ENCODE measurements at regions not wholly inside any gene's neighbourhood (a gene's known extent, or its start where the extent isn't known, plus 50 kb on each side); places are given as distances from the start of the nearest gene placed in this dataset.

DNA sequence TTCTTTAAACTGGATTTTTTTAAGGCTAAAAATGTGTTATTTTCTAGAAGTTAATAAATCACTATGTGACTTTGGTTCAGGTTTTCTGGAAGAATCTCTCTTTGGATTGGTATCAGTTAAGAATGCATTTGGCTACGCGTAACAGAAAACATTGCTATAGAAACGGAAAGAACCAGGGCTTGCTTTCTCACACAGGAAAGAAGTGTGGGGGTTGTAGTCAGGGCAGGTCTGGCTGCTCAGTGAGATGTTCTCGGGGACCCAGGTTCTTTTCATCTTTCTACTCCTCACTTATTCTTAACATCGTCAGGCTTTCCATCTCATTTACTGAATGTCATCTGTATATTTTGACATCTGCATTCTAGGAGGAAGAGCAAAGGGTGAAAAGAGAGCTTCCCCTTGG, 191.4 kb downstream of the ZBTB18 start:
- Histone ChIP-seq H3K27ac (no peak overlapping the region), H3K27me3 (peaks cover 4% of the 10 kb centered on the region), H3K4me3 (no peak overlapping the region), H3K9me3 (no peaks in the 10 kb centered on the region), H3K4me1 (no peaks in the 10 kb centered on the region), H3K36me3 (no peaks in the 10 kb centered on the region)
- TF ChIP-seq, protein P1, sequence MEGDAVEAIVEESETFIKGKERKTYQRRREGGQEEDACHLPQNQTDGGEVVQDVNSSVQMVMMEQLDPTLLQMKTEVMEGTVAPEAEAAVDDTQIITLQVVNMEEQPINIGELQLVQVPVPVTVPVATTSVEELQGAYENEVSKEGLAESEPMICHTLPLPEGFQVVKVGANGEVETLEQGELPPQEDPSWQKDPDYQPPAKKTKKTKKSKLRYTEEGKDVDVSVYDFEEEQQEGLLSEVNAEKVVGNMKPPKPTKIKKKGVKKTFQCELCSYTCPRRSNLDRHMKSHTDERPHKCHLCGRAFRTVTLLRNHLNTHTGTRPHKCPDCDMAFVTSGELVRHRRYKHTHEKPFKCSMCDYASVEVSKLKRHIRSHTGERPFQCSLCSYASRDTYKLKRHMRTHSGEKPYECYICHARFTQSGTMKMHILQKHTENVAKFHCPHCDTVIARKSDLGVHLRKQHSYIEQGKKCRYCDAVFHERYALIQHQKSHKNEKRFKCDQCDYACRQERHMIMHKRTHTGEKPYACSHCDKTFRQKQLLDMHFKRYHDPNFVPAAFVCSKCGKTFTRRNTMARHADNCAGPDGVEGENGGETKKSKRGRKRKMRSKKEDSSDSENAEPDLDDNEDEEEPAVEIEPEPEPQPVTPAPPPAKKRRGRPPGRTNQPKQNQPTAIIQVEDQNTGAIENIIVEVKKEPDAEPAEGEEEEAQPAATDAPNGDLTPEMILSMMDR (IDR thresholded peaks at IDR 0.05): no peak
- TF ChIP-seq POLR2A (IDR thresholded peaks at IDR 0.05) (no peak), POLR2AphosphoS5 (IDR thresholded peaks at IDR 0.05) (no peak), EP300 (IDR thresholded peaks at IDR 0.05) (no peak)
- 80% methylated on average over 5 of the region's 5 CpGs for WGBS
- DNase-seq (ENCODE audit: low spot score in 2 of 2): no peak

DNA sequence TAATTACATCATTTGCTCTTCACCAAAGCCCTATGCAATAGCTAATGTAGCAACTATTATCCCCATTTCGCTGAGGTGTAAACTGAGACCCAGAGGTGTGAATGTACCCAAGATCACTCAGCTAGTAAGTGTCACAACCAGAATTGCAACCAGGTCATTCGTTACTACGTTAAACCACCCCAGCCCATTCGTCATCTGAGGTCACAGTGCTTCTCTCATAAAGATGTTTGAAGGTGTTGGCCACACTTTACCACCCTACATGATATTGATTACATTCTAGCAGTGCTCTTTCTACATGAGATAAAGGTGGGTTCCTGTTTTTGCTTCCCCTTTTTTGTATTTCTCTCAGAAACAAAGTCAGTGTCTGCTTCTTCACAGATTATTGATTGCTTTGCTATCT, 195.3 kb downstream of the ZBTB18 start:
- Histone ChIP-seq H3K36me3 (no peaks in the 10 kb centered on the region), H3K9me3 (no peaks in the 10 kb centered on the region), H3K27me3 (peaks cover 4% of the 10 kb centered on the region), H3K27ac (no peak overlapping the region), H3K4me3 (no peak overlapping the region), H3K4me1 (no peaks in the 10 kb centered on the region)
- WGBS: 83% methylated on average over 4 of the region's 4 CpGs
- DNase-seq (ENCODE audit: low spot score in 2 of 2): no peak
- TF ChIP-seq, protein P1 (IDR thresholded peaks at IDR 0.05): no peak
- TF ChIP-seq POLR2A (IDR thresholded peaks at IDR 0.05) (no peak), POLR2AphosphoS5 (IDR thresholded peaks at IDR 0.05) (no peak), EP300 (IDR thresholded peaks at IDR 0.05) (no peak)

DNA sequence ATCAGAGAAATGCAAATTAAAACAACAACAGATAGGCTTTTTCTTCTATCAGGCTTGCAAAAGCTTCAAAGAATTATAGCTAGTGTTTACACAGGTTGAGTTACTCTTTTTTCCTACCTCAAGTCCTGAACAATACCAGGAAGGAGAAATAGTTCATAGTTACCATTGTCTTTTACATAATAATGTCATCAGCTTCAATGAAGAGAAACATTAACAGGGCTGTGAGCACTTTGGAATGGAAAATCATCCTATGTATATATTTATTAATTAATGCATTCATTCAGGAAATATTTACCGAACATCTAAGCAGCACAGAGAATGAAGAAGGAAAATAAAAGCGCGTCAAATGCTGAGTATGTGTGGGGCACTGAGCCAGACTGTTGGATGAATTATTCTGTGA, 197.3 kb downstream of the ZBTB18 start:
- Histone ChIP-seq H3K9me3 (no peaks in the 10 kb centered on the region), H3K4me1 (no peaks in the 10 kb centered on the region), H3K27ac (no peak overlapping the region), H3K36me3 (no peaks in the 10 kb centered on the region), H3K4me3 (no peak overlapping the region), H3K27me3 (peaks cover 4% of the 10 kb centered on the region)
- WGBS: 78% methylated on average over 3 of the region's 3 CpGs
- TF ChIP-seq POLR2AphosphoS5 (IDR thresholded peaks at IDR 0.05) (no peak), POLR2A (IDR thresholded peaks at IDR 0.05) (no peak), EP300 (IDR thresholded peaks at IDR 0.05) (no peak)
- TF ChIP-seq, protein P1 (IDR thresholded peaks at IDR 0.05): no peak
- no peak for DNase-seq (ENCODE audit: low spot score in 2 of 2)

DNA sequence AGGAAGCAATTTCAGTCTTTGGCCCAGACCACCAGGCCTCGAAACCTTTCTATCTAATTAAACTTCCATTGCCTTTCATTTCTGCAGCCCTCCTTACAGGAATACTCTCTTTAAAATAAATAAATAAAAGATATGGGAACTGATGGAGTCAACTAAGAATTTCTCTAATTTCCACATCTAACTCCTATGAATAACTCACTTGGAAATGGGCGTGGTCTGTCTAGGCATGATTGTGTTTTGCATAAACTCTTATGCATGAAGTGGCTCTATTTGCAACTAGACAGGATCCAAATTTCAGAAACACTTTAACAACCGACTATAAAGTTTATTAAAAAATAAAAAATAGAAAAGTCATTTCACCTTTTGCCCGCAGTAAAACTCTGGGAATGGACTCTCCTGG, 199.5 kb downstream of the ADSS2 start:
- TF ChIP-seq EP300 (IDR thresholded peaks at IDR 0.05): no peak
- no peak for TF ChIP-seq POLR2A (IDR thresholded peaks at IDR 0.05)
- TF ChIP-seq POLR2AphosphoS5 (IDR thresholded peaks at IDR 0.05): no peak
- TF ChIP-seq, protein P1 (IDR thresholded peaks at IDR 0.05): no peak
- no peaks in the 10 kb centered on the region for H3K4me1 ChIP-seq
- H3K27ac ChIP-seq: no peak overlapping the region
- H3K4me3 ChIP-seq: no peak overlapping the region
- WGBS: 84% methylated on average over 4 of the region's 4 CpGs
- peaks cover 4% of the 10 kb centered on the region for H3K27me3 ChIP-seq
- no peaks in the 10 kb centered on the region for H3K9me3 ChIP-seq
- no peak for DNase-seq (ENCODE audit: low spot score in 2 of 2)
- no peaks in the 10 kb centered on the region for H3K36me3 ChIP-seq

DNA sequence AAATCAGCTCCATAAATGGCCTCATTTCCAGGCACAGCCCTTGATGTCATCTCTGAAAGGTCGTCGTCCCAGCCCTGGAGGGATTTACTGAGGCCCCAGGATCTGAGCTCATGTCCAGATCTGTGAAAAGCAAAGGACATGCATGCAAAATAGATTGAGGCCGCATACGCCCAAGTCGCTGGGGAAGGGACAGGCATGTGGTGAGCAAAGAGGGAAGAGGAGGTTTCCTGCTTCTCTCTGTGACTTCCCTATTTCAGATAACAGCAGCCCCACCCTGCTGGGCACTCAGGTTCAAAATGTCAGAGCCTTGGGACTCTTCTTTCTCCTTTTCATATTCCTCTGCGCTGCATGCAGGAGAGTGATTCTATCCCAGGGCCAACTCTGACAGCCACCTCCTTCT, 197.2 kb downstream of the ADSS2 start:
- H3K9me3 ChIP-seq: no peaks in the 10 kb centered on the region
- no peak for DNase-seq (ENCODE audit: low spot score in 2 of 2)
- no peak overlapping the region for H3K4me3 ChIP-seq
- H3K27me3 ChIP-seq: peaks cover 8% of the 10 kb centered on the region
- TF ChIP-seq POLR2A (IDR thresholded peaks at IDR 0.05): no peak
- TF ChIP-seq POLR2AphosphoS5 (IDR thresholded peaks at IDR 0.05): no peak
- no peak for TF ChIP-seq EP300 (IDR thresholded peaks at IDR 0.05)
- TF ChIP-seq, protein P1 (IDR thresholded peaks at IDR 0.05): no peak
- 82% methylated on average over 6 of the region's 6 CpGs for WGBS
- H3K27ac ChIP-seq: no peak overlapping the region
- no peaks in the 10 kb centered on the region for H3K4me1 ChIP-seq
- no peaks in the 10 kb centered on the region for H3K36me3 ChIP-seq
